Activated CD4-positive, alpha-beta T cell treated with anti-CD3 and anti-CD28 coated beads, Interleukin-2, amount 10 ng/mL, durations not matched to agents 24 days and 14 days (primary cell): ENCODE measurements at regions not wholly inside any gene's neighbourhood (a gene's known extent, or its start where the extent isn't known, plus 50 kb on each side); places are given as distances from the start of the nearest gene placed in this dataset.

Source experiments
- DNase-seq: peaks from one replicate; pipeline ENCODE4 v3.0.0; 2022
- H3K27ac Mint-ChIP-seq: one replicate; pipeline ENCODE4 v1.8.0; 2022; ENCODE audit warnings: mild to moderate bottlenecking, mixed read lengths
- H3K27me3 Mint-ChIP-seq: one replicate; pipeline ENCODE4 v1.8.0; 2022; ENCODE audit warnings: mixed read lengths
- H3K36me3 Mint-ChIP-seq: one replicate; pipeline ENCODE4 v1.8.0; 2022; ENCODE audit warnings: low read depth, mild to moderate bottlenecking, mixed read lengths
- H3K4me1 Mint-ChIP-seq: one replicate; pipeline ENCODE4 v1.8.0; 2021; ENCODE audit warnings: mixed read lengths
- H3K4me3 Mint-ChIP-seq: one replicate; pipeline ENCODE4 v1.8.0; 2022; ENCODE audit warnings: mild to moderate bottlenecking, moderate library complexity, mixed read lengths
- H3K9me3 Mint-ChIP-seq: one replicate; pipeline ENCODE4 v1.8.0; 2021; ENCODE audit warnings: mixed read lengths
- intact Hi-C: fragments of 100-400 bp; cut with micrococcal nuclease; formaldehyde crosslinking; loops from one replicate; pipeline ENCODE4 v1.15.1; 2023

DNA sequence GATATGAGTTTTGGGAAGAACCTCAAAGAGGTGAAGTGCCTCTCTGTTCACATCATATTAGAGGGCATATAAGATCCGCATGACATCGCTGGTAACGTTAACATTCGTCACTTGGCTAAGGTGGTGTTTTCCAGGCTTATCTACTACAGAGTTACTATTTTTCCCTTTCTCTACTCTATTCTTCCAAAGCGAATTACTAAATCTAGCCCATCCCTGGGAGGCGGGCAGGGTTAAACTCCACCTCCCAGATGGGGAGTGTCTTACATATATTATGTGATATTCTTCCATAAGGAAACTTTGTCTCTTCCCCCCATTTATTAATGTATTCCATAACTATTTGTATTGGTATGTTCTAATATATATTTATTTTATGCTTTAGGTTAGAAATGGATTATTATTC lies 293.9 kb downstream of the CYRIA start:
- Mint-ChIP-seq H3K36me3 (no peaks in the 10 kb centered on the region), H3K27me3 (no peaks in the 10 kb centered on the region), H3K4me3 (no peak overlapping the region), H3K27ac (no peak overlapping the region), H3K4me1 (no peaks in the 10 kb centered on the region), H3K9me3 (no peaks in the 10 kb centered on the region)
- no peak for DNase-seq
- intact Hi-C loops, result no loop called here

DNA sequence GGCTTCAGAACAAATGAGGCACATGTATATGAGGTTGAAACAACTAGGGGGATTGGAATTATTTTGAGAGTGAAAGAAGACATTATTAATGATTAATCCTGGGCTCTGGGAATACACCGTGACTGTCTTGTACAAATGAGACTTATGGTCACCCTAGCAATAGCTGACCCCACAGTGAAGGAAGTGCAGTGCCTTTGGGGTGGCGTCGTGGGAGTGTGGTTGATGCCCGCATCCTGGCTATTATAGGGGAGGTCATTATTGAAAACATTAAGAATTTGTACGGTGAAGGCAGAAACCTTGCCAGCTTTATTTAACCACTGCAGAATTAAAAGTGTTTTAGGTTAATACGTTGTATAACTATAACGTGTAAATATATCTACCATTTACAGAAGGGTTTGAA lies 296.7 kb downstream of the CYRIA start:
- H3K4me1 Mint-ChIP-seq, result no peaks in the 10 kb centered on the region
- intact Hi-C loops, result no loop called here
- DNase-seq, result no peak

GRCh38 chr2:16368328-16368727 lies 297.3 kb downstream of the CYRIA start:
- Mint-ChIP-seq H3K4me3 (no peak overlapping the region), H3K9me3 (no peaks in the 10 kb centered on the region), H3K27ac (no peak overlapping the region), H3K27me3 (no peaks in the 10 kb centered on the region), H3K4me1 (no peaks in the 10 kb centered on the region), H3K36me3 (no peaks in the 10 kb centered on the region)
- no peak for DNase-seq
- intact Hi-C loops, result no loop called here

More for the DNA sequence above, 296.7 kb downstream of the CYRIA start:
- H3K36me3 Mint-ChIP-seq, result no peaks in the 10 kb centered on the region
- H3K27ac Mint-ChIP-seq, result no peak overlapping the region
- no peaks in the 10 kb centered on the region for H3K9me3 Mint-ChIP-seq
- H3K27me3 Mint-ChIP-seq, result no peaks in the 10 kb centered on the region
- H3K4me3 Mint-ChIP-seq, result no peak overlapping the region

DNA sequence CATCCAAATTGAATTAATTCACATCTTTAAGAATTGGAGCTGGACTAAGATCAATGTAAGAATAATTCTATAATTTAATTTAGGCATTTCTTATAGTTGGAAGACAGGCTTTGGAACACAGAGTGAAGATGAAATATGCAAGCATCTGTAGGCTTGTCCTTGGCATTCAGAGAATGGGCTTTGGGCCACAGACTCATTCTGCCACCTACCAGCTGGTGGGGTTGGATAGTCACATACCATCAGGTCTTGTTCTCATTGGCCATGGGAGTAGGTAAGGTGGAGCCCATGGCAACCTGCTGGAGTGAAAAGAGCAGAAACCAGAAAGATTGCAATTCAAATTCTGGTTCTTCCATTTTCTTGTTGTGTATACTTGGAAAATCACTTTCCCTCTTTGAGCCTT lies 300.3 kb downstream of the CYRIA start:
- intact Hi-C loops, result no loop called here
- no peak for DNase-seq
- no peaks in the 10 kb centered on the region for H3K36me3 Mint-ChIP-seq
- H3K9me3 Mint-ChIP-seq, result no peaks in the 10 kb centered on the region
- H3K27ac Mint-ChIP-seq, result no peak overlapping the region
- H3K4me1 Mint-ChIP-seq, result no peaks in the 10 kb centered on the region
- no peak overlapping the region for H3K4me3 Mint-ChIP-seq
- H3K27me3 Mint-ChIP-seq, result no peaks in the 10 kb centered on the region

- no peaks in the 10 kb centered on the region for H3K9me3 Mint-ChIP-seq
- H3K27me3 Mint-ChIP-seq, result no peaks in the 10 kb centered on the region
- H3K27ac Mint-ChIP-seq, result no peak overlapping the region
- H3K4me1 Mint-ChIP-seq, result no peaks in the 10 kb centered on the region
- intact Hi-C loops, result no loop called here
- DNase-seq, result no peak
- no peak overlapping the region for H3K4me3 Mint-ChIP-seq
- H3K36me3 Mint-ChIP-seq, result no peaks in the 10 kb centered on the region
These were observed 302.1 kb downstream of the CYRIA start for GRCh38 chr2:16363581-16363980.

GRCh38 chr2:16362611-16363010 lies 303.0 kb downstream of the CYRIA start:
- Mint-ChIP-seq H3K27me3 (no peaks in the 10 kb centered on the region), H3K9me3 (no peaks in the 10 kb centered on the region), H3K27ac (no peak overlapping the region), H3K4me1 (no peaks in the 10 kb centered on the region), H3K36me3 (no peaks in the 10 kb centered on the region), H3K4me3 (no peak overlapping the region)
- DNase-seq, result no peak
- intact Hi-C loops, result no loop called here

- Mint-ChIP-seq H3K27me3 (no peaks in the 10 kb centered on the region), H3K36me3 (no peaks in the 10 kb centered on the region), H3K4me3 (no peak overlapping the region), H3K27ac (no peak overlapping the region), H3K4me1 (no peaks in the 10 kb centered on the region), H3K9me3 (no peaks in the 10 kb centered on the region)
- DNase-seq, result no peak
- intact Hi-C loops, result no loop called here
These were observed 304.2 kb downstream of the CYRIA start for GRCh38 chr2:16361261-16361995.

- no peaks in the 10 kb centered on the region for H3K27me3 Mint-ChIP-seq
- intact Hi-C loops, result no loop called here
- no peaks in the 10 kb centered on the region for H3K9me3 Mint-ChIP-seq
- H3K4me1 Mint-ChIP-seq, result no peaks in the 10 kb centered on the region
- DNase-seq, result no peak
- no peak overlapping the region for H3K27ac Mint-ChIP-seq
- no peak overlapping the region for H3K4me3 Mint-ChIP-seq
- H3K36me3 Mint-ChIP-seq, result no peaks in the 10 kb centered on the region
These were observed 305.7 kb downstream of the CYRIA start for GRCh38 chr2:16359961-16360360.

GRCh38 chr2:16357188-16357587 lies 308.4 kb downstream of the CYRIA start:
- H3K27me3 Mint-ChIP-seq, result no peaks in the 10 kb centered on the region
- no peaks in the 10 kb centered on the region for H3K36me3 Mint-ChIP-seq
- DNase-seq, result no peak
- no peaks in the 10 kb centered on the region for H3K4me1 Mint-ChIP-seq
- H3K4me3 Mint-ChIP-seq, result no peak overlapping the region
- H3K9me3 Mint-ChIP-seq, result no peaks in the 10 kb centered on the region
- no peak overlapping the region for H3K27ac Mint-ChIP-seq
- intact Hi-C loops, result no loop called here

DNA sequence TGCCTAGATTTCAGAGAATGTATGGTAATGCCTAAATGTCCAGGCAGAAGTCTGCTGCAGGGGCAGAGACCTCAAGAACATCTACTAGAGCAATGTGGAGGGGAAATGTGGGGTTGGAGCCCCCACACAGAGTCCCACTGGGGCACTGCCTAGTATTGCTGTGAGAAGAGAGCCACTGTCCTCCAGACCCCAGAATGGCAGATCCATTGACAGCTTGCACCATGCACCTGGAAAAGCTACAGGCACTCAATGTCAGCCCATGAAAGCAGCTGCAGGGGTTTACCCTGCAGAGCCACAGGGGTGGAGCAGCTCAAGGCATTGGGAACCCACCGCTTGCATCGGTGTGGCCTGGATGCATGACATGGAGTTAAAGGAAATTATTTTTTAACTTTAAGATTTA lies 314.1 kb downstream of the CYRIA start:
- Mint-ChIP-seq H3K4me3 (no peak overlapping the region), H3K27ac (no peak overlapping the region), H3K36me3 (no peaks in the 10 kb centered on the region), H3K27me3 (no peaks in the 10 kb centered on the region), H3K9me3 (peaks cover 5% of the 10 kb centered on the region), H3K4me1 (no peaks in the 10 kb centered on the region)
- intact Hi-C loops, result no loop called here
- DNase-seq, result no peak

DNA sequence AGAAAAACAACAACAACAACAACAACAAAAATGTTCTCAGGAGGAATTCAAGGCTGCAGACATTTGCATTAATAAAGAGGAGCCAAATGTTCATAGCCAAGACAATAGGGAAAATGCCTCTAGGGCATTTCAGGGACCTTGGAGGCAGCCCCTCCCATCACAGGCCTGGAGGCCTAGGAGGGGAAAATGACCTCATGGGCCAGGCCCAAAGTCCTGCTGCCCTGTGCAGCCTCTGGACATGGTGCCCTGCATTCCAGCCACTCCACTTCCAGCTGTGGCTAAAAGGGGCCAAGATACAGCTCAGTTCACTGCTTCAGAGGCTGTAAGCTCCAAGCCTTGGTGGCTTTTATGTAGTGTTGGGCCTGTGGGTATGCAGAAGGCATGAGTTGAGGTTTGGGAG lies 314.5 kb downstream of the CYRIA start:
- intact Hi-C loops, result no loop called here
- H3K9me3 Mint-ChIP-seq, result peaks cover 5% of the 10 kb centered on the region
- no peak overlapping the region for H3K4me3 Mint-ChIP-seq

GRCh38 chr2:16350211-16350610 lies 315.4 kb downstream of the CYRIA start:
- Mint-ChIP-seq H3K4me1 (no peaks in the 10 kb centered on the region), H3K27ac (no peak overlapping the region), H3K9me3 (peaks cover 5% of the 10 kb centered on the region), H3K36me3 (no peaks in the 10 kb centered on the region), H3K27me3 (no peaks in the 10 kb centered on the region), H3K4me3 (no peak overlapping the region)
- intact Hi-C loops, result no loop called here
- DNase-seq, result no peak

More for the DNA sequence above, 314.5 kb downstream of the CYRIA start:
- no peak overlapping the region for H3K27ac Mint-ChIP-seq
- no peak for DNase-seq
- no peaks in the 10 kb centered on the region for H3K36me3 Mint-ChIP-seq
- no peaks in the 10 kb centered on the region for H3K4me1 Mint-ChIP-seq
- no peaks in the 10 kb centered on the region for H3K27me3 Mint-ChIP-seq

DNA sequence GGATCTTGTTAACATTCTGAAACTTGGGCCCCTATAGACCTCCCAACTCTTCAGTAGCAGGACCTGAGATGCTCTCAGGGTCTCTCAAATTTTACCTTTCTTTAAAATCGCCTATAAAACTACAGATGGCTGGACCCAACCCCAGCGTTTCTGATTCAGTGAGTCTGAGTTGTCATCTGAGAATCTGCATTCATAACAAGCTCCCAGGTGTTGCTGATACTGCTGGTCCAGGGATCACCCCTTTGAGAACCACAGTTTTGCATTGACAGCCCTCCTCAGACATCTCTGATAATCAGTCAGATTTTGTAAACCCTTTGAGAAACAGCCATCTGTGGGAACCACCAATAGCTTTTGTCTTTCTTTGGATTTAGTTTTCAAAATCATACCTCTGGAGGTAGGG lies 315.8 kb downstream of the CYRIA start:
- Mint-ChIP-seq H3K4me1 (no peaks in the 10 kb centered on the region), H3K9me3 (peaks cover 5% of the 10 kb centered on the region), H3K27ac (no peak overlapping the region), H3K4me3 (no peak overlapping the region), H3K36me3 (no peaks in the 10 kb centered on the region), H3K27me3 (no peaks in the 10 kb centered on the region)
- intact Hi-C loops, result no loop called here
- DNase-seq, result no peak

GRCh38 chr2:16348821-16349515 lies 316.7 kb downstream of the CYRIA start:
- Mint-ChIP-seq H3K4me1 (no peaks in the 10 kb centered on the region), H3K27ac (no peak overlapping the region), H3K36me3 (no peaks in the 10 kb centered on the region), H3K4me3 (no peak overlapping the region), H3K9me3 (peaks cover 5% of the 10 kb centered on the region), H3K27me3 (no peaks in the 10 kb centered on the region)
- DNase-seq, result no peak
- intact Hi-C loops, result no loop called here

GRCh38 chr2:16346671-16347070 lies 319.0 kb downstream of the CYRIA start:
- Mint-ChIP-seq H3K4me3 (no peak overlapping the region), H3K27ac (no peak overlapping the region), H3K9me3 (peaks cover 5% of the 10 kb centered on the region), H3K36me3 (no peaks in the 10 kb centered on the region), H3K27me3 (no peaks in the 10 kb centered on the region), H3K4me1 (no peaks in the 10 kb centered on the region)
- no peak for DNase-seq
- intact Hi-C loops, result no loop called here
